ENCODE measurements at regions not wholly inside any gene's neighbourhood (a gene's known extent, or its start where the extent isn't known, plus 50 kb on each side); places are given as distances from the start of the nearest gene placed in this dataset.
"Not testable (repeated sequence)": the region's sequence is repeated elsewhere in the genome, so short reads cannot be mapped to it uniquely, and the experiment has no call there.

GRCh38 chr12:131633610-131634009, 77.3 kb upstream of the SFSWAP start:
- H3K4me3 ChIP-seq (ENCODE audit: extremely low read depth in 1 of 4, insufficient read depth in 2 of 4, low read depth in 3 of 4, low read length in 4 of 4); H4K91ac ChIP-seq (replicated peaks; ENCODE audit: insufficient read length, low read length); POLR2A ChIA-PET (ENCODE audit: partially characterized antibody); H3K79me1 ChIP-seq (ENCODE audit: low read depth, low read length); H4K5ac ChIP-seq (ENCODE audit: insufficient read length, low read depth, low read length); H2BK15ac ChIP-seq (ENCODE audit: low read length); H3K27ac ChIP-seq (ENCODE audit: low read depth, low read length); H3K27me3 ChIP-seq (replicated peaks in 1 of 4; ENCODE audit: control insufficient read depth in 3 of 4, extremely low read depth in 1 of 4, insufficient read depth in 3 of 4, low read length in 3 of 4); H3K14ac ChIP-seq (ENCODE audit: insufficient read length); FAIRE-seq; CTCF ChIA-PET (ENCODE audit: partially characterized antibody); H2BK12ac ChIP-seq (ENCODE audit: low read depth, low read length); H3K9ac ChIP-seq (replicated peaks in 1 of 4; ENCODE audit: extremely low read depth in 1 of 4, low read depth in 3 of 4, low read length in 3 of 4); H3K79me2 ChIP-seq (ENCODE audit: control insufficient read depth in 1 of 2, insufficient read depth in 2 of 2, low read length in 2 of 2); H3K9me3 ChIP-seq (ENCODE audit: insufficient read depth in 2 of 2, low read depth in 1 of 2, low read length in 1 of 2); H3K4me1 ChIP-seq (replicated peaks in 1 of 4; ENCODE audit: control insufficient read depth in 3 of 4, insufficient read depth in 4 of 4, low read length in 3 of 4); H2AFZ ChIP-seq (ENCODE audit: low read length); H2BK5ac ChIP-seq (ENCODE audit: low read depth, low read length); H3K23ac ChIP-seq (ENCODE audit: insufficient read length); H3K56ac ChIP-seq (replicated peaks; ENCODE audit: insufficient read length, low read depth, low read length); H4K8ac ChIP-seq (ENCODE audit: extremely low read depth, insufficient read depth, low read length); H3K36me3 ChIP-seq (ENCODE audit: control insufficient read depth in 2 of 4, insufficient read depth in 4 of 4, low read length in 3 of 4); H2BK120ac ChIP-seq (replicated peaks; ENCODE audit: low read depth, low read length); H2BK20ac ChIP-seq (ENCODE audit: low read length); H4K20me1 ChIP-seq (replicated peaks in 1 of 2; ENCODE audit: control insufficient read depth in 1 of 2, insufficient read depth in 2 of 2, low read length in 2 of 2); H3K4ac ChIP-seq (replicated peaks; ENCODE audit: insufficient read length, low read depth, low read length); H3K18ac ChIP-seq (ENCODE audit: extremely low read depth, low read length); H3K4me2 ChIP-seq (ENCODE audit: insufficient read depth in 1 of 2, low read depth in 2 of 2, low read length in 2 of 2); DNase-seq (ENCODE audit: low read depth in 1 of 2, low spot score in 2 of 2); H2AK5ac ChIP-seq (ENCODE audit: low read depth, low read length): not testable (repeated sequence)
- peaks cover 10% of the 10 kb centered on the region; the same call in 1 of the 2 replicates for H3K23me2 ChIP-seq (ENCODE audit: low read depth, low read length)
- 95% methylated on average over 8 of the region's 9 CpGs; no CpG with 5 or more reads in 1 of the 2 experiments for WGBS, 2 experiments (ENCODE audit: extremely low coverage in 1 of 2, insufficient coverage in 1 of 2, insufficient read length in 1 of 2, insufficient replicate concordance in 2 of 2, low coverage in 1 of 2, low lambda C conversion rate in 2 of 2, missing lambda C conversion rate in 1 of 2)

All from H1 (cell line).